ENCODE measurements at regions not wholly inside any gene's neighbourhood (a gene's known extent, or its start where the extent isn't known, plus 50 kb on each side); places are given as distances from the start of the nearest gene placed in this dataset.

GRCh38 chrX:147838465-147839131 lies 73.1 kb upstream of the FMR1 start:
- TF ChIP-seq CTCF (IDR thresholded peaks at IDR 0.05), result no peak
- TF ChIP-seq POLR2A (IDR thresholded peaks at IDR 0.05), result no peak
- no peak for TF ChIP-seq EP300 (IDR thresholded peaks at IDR 0.05)

Data from ovary (tissue), 3 donors.